ENCODE measurements at regions not wholly inside any gene's neighbourhood (a gene's known extent, or its start where the extent isn't known, plus 50 kb on each side); places are given as distances from the start of the nearest gene placed in this dataset.

DNA sequence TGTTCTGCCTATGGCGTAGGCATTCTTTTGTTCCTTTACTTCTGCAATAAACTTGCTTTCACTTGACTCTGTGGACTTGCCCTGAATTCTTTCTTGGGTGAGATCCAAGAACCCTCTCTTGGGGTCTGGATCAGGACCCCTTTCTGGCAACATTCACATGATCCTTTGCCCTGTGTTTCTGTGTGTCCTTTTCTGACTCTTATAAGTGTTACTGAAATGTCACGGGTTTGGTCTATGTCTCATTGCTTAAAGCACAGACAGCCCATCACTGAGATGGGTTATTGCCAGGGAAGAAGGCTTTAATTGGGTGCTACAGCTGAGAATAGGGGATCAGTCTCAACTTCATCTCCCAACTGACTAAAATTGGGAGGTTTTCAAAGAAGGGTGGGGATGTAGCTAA is 110.9 kb upstream of the XPO1 start:
- Histone ChIP-seq H3K79me2 (ENCODE audit: control insufficient read depth in 1 of 2, insufficient read depth in 2 of 2, low read length in 2 of 2) (no peaks in the 10 kb centered on the region), H3K27ac (ENCODE audit: low read depth, low read length) (no peak overlapping the region)
- TF ChIP-seq BRCA1 (IDR thresholded peaks at IDR 0.05; ENCODE audit: low read depth, low read length) (no peak), SP1 (IDR thresholded peaks at IDR 0.05; ENCODE audit: low read depth, low read length) (no peak), BACH1 (IDR thresholded peaks at IDR 0.05; ENCODE audit: low read length) (no peak), HDAC2 (IDR thresholded peaks at IDR 0.05; ENCODE audit: borderline replicate concordance in 1 of 2, low read depth in 2 of 2, low read length in 2 of 2) (no peak), TAF7 (optimal IDR thresholded peaks at IDR 0.05; ENCODE audit: borderline replicate concordance, low read depth, low read length) (no peak)

More for the DNA sequence above, 110.9 kb upstream of the XPO1 start:
- Histone ChIP-seq H3K9ac (replicated peaks in 1 of 4; ENCODE audit: extremely low read depth in 1 of 4, low read depth in 3 of 4, low read length in 3 of 4) (no peak overlapping the region), H4K91ac (replicated peaks; ENCODE audit: insufficient read length, low read length) (no peak overlapping the region), H3K23ac (ENCODE audit: insufficient read length) (no peak overlapping the region), H3K56ac (replicated peaks; ENCODE audit: insufficient read length, low read depth, low read length) (no peak overlapping the region), H2BK5ac (ENCODE audit: low read depth, low read length) (no peak overlapping the region), H3K4me3 (ENCODE audit: extremely low read depth in 1 of 4, insufficient read depth in 2 of 4, low read depth in 3 of 4, low read length in 4 of 4) (no peak overlapping the region), H3K79me1 (ENCODE audit: low read depth, low read length) (no peaks in the 10 kb centered on the region), H3K4me1 (replicated peaks in 1 of 4; ENCODE audit: control insufficient read depth in 3 of 4, insufficient read depth in 4 of 4, low read length in 3 of 4) (no peaks in the 10 kb centered on the region), H3K4me2 (ENCODE audit: insufficient read depth in 1 of 2, low read depth in 2 of 2, low read length in 2 of 2) (no peak overlapping the region), H3K27me3 (replicated peaks in 1 of 4; ENCODE audit: control insufficient read depth in 3 of 4, extremely low read depth in 1 of 4, insufficient read depth in 3 of 4, low read length in 3 of 4) (no peaks in the 10 kb centered on the region), H4K8ac (ENCODE audit: extremely low read depth, insufficient read depth, low read length) (no peak overlapping the region), H2BK12ac (ENCODE audit: low read depth, low read length) (no peak overlapping the region), H3K36me3 (ENCODE audit: control insufficient read depth in 2 of 4, insufficient read depth in 4 of 4, low read length in 3 of 4) (no peaks in the 10 kb centered on the region), H3K23me2 (ENCODE audit: low read depth, low read length) (no peaks in the 10 kb centered on the region), H2AK5ac (ENCODE audit: low read depth, low read length) (no peak overlapping the region), H4K20me1 (replicated peaks in 1 of 2; ENCODE audit: control insufficient read depth in 1 of 2, insufficient read depth in 2 of 2, low read length in 2 of 2) (no peaks in the 10 kb centered on the region), H2BK120ac (replicated peaks; ENCODE audit: low read depth, low read length) (no peak overlapping the region), H3K14ac (ENCODE audit: insufficient read length) (no peak overlapping the region), H3K4ac (replicated peaks; ENCODE audit: insufficient read length, low read depth, low read length) (no peak overlapping the region), H4K5ac (ENCODE audit: insufficient read length, low read depth, low read length) (no peak overlapping the region), H3K9me3 (ENCODE audit: insufficient read depth in 2 of 2, low read depth in 1 of 2, low read length in 1 of 2) (peaks cover 4 to 7% of the 10 kb centered on the region in 2 experiments; a peak in 1 of 4 replicates), H2AFZ (ENCODE audit: low read length) (no peak overlapping the region), H2BK15ac (ENCODE audit: low read length) (no peak overlapping the region), H2BK20ac (ENCODE audit: low read length) (no peak overlapping the region), H3K18ac (ENCODE audit: extremely low read depth, low read length) (no peak overlapping the region)
- WGBS, 2 experiments (ENCODE audit: extremely low coverage in 1 of 2, insufficient coverage in 1 of 2, insufficient read length in 1 of 2, insufficient replicate concordance in 2 of 2, low coverage in 1 of 2, low lambda C conversion rate in 2 of 2, missing lambda C conversion rate in 1 of 2), result 92% methylated on average over 2 of the region's 2 CpGs; no CpG with 5 or more reads in 1 of the 2 experiments
- CTCF ChIA-PET (ENCODE audit: partially characterized antibody), result no interaction called here
- POLR2A ChIA-PET (ENCODE audit: partially characterized antibody), result no interaction called here
- no peak for DNase-seq (ENCODE audit: low read depth in 1 of 2, low spot score in 2 of 2)
- no peak for FAIRE-seq

All from H1 (cell line).